GM21786 (cell line): ENCODE measurements at regions not wholly inside any gene's neighbourhood (a gene's known extent, or its start where the extent isn't known, plus 50 kb on each side); places are given as distances from the start of the nearest gene placed in this dataset.
"Not testable (repeated sequence)": the region's sequence is repeated elsewhere in the genome, so short reads cannot be mapped to it uniquely, and the experiment has no call there.

Experiments used
- ATAC-seq: cut with Tn5 transposase; IDR thresholded peaks from one replicate; pipeline ENCODE4 v1.9.1; 2021; ENCODE audit not compliant: unreplicated experiment

- no peak for ATAC-seq
Observed at GRCh38 chr10:50997461-50997860, 76.8 kb upstream of the PRKG1 start.

DNA sequence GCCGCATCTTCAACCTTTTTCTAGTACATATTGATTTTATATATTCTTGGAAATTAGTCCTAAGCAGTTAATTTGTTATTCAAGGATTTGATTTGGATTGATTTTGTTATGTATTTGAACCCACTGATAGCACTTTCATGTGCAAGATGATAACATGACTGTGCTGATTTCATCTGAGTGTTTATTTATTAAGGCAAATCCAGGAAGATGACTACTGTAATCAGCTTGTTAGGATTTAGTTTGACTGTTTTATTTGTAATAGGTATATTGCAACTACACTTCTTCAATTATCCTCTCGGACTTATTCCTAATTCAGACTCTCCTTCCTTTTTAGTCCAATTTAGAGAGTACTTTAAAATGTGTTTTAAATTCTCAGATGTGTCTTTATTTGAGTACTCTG, 75.1 kb upstream of the PRKG1 start:
- no peak for ATAC-seq

- no peak for ATAC-seq
Observed at GRCh38 chr10:51000164-51000563, 74.1 kb upstream of the PRKG1 start.

DNA sequence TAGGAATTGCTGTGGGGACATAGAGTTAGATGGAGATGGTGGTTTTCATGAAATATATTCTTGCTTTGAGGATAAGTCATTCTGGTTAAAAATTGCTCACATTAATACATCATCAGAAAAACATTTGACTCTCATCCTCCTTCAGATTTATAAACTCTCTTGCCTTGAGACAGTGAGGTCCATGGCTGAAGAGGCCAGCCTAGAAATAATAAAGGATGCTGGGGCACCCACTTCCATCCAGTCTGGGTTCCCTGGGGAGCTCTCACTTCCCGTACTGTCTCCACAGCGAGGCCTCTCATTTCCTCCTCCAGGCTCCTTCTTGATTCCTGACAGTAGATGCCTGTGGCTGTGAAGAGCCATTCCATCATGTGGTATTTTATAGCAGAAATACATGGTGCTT, 73.3 kb upstream of the PRKG1 start:
- no peak for ATAC-seq

DNA sequence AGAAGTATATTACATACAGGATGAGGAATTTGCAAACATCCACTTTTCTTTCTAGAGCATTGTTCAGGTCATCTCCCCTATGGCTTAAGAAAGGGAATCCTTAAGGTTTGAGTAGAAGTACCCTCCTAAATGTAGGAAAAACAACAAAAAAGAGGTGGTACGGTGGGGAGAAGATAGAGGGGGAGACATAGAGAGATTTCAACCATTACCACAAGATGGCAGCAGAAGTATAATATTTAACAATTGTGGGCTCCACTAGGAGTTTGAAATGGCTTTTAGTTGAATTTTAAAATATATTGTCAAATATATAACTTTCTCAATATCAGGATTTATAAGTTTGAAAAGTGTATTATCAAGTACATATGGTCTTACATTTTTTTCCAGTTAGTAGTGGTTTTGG, 72.7 kb upstream of the PRKG1 start:
- no peak for ATAC-seq

DNA sequence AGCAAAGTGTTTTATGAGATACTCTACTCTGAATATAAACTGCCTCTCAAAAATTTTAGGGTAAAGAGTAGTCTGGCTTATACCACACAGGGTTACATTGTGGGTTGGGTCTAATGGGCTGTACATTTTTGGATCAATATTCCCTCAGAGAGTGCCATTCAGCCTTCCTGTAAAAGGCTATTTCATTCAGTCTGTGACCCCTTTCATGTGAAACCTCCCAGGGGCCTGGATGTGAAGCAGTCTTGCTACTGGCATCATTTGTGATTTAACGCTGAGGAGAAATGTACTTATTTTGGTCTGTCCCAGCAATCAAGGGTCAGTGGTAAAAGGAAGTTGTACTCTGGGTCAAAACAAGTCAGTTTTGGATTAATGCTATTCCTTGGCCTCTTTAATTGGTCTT, 71.8 kb upstream of the PRKG1 start:
- ATAC-seq = no peak

DNA sequence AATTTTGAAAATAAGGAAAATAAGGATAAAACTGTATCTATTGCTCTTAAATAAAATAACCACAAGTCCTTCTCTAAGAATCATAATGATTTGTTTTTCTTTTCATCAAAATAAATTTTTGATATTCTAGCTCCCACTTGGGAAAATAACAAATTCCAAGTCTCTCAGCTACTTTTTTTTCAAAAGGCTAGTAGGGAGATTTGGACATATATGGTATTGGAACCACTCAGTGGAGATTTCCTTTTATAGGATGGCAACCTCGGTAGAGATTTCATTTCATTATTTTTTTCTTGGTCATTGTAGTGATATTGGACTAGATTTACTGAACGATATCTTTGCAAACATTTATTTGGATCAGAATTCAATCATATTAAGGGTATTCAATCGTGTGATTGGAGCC, 69.5 kb upstream of the PRKG1 start:
- no peak for ATAC-seq

DNA sequence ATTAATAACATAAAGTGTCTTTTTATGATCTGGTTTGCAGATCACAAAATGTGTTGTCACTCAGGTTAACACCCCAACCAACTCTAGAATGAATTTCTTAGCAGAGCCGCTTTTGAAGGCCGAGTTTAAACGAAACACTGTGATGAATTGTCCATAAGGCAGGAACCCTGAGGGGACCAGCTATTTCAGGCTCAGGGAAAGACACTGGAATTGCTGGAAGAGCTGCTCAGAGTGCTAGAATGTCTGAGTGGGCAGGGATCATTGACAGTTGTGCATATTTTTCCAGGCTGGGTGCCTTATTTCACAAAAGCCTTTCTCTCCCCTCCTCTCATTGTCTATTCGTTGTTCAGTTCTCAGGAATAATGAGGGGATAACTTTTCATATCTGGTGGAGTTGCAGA, 68.7 kb upstream of the PRKG1 start:
- ATAC-seq = no peak

- ATAC-seq = no peak
Observed at GRCh38 chr10:51006686-51007085, 67.6 kb upstream of the PRKG1 start.

- ATAC-seq = no peak
Observed at GRCh38 chr10:51007781-51008180, 66.5 kb upstream of the PRKG1 start.

GRCh38 chr10:51008346-51008745, 65.9 kb upstream of the PRKG1 start:
- no peak for ATAC-seq

DNA sequence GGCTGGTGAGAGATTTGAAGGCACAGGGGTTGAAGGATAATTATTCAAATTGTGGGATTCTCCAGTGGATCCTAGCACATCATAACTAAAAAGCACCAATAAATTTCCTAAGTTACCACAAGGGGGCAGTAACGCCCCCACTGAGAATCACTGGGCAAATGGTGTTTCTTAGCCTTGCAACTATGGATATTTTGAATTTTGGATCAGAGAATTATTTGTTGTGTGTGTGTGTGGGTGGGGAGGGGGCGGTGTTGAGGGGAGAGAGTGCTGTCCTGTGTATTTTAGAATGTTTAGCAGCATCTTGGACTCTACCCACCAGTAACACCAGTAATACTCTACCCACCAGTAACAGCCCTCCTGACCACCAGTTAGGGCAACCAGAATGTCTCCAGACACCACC, 63.3 kb upstream of the PRKG1 start:
- peak; percentile 52 for ATAC-seq

DNA sequence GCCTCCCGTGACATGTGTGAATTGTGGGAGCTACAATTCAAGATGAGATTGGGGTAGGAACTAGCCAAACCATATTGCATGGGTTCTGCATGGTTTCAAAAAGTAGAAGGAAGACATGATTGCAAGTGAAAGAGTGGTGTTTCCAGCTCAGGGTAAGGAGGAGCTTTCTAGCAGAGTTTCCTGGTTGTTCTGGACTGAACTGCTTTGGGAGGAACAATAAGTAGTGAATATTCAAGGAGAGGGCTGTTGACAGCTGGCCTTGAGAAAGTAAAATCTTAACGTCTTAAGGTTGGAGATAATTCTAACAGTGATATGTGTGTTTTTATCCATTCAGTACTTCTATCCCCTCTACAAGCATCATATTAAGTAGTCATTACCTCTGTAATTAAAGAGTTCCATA, 62.2 kb upstream of the PRKG1 start:
- no peak for ATAC-seq

DNA sequence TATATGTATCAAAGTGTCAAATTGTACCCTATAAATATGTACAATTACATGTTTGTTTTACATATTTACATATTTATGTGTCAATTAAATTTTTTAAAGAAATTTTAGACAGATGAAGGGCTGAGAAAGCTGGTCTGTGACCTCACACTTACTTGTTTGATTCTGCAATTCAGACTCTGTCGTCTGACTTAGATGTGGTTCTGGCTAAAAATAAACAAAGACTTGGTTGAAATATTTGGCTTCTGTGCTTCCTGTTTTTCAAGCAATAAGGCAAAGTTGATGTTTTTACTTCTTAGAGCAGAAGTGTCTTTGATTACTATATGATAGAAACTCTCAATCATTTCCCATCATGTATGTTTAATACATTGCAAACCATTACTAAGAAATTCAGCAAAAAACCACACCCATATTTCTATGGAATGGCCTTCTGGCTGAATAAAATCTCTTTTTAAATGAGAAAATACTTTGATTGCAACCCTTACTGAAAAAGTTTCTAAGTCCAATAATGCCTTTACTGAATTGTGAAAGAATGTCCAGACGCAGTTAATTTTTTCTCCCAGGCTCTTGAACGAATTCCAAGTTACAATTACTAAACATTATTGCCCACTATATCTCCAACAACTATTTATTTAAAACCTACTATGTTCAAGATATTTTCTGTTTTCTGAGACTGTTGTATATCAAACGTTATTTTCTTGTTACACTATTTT, 59.5 kb upstream of the PRKG1 start:
- no peak for ATAC-seq

DNA sequence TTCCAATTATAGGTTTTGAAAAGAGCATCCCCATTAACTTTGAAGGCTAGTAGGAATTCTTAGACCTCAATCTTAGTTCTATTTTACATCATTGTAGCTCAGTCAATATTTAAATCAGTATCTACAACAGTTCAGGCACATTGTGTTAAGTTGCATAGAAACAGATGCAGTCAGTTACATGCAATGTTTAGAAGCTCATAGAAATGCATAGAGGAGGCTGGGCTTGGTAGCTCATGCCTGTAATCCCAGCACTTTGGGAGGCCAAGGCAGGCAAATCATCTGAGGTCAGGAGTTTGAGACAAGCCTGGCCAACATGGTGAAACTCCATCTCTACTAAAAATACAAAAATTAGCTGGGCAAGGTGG, 58.9 kb upstream of the PRKG1 start:
- ATAC-seq = not testable (repeated sequence)

DNA sequence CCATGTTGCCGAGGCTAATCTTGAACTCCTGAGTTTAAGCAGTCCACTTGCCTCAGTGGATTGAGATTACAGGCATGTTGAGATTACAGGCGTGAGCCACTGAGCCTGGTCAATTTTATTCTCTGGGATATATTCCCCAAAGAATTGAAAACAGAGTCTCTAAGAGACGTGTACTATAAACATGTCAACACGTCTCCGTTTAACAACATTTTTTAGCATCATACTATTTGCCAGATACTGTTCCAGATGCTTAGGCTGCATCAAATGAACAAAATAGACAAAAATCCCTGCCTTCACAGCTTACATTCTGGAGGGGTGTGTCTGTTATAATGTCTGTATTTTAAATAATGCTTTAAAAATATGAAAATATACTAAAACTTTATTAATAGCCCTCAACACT, 54.1 kb upstream of the PRKG1 start:
- no peak for ATAC-seq

DNA sequence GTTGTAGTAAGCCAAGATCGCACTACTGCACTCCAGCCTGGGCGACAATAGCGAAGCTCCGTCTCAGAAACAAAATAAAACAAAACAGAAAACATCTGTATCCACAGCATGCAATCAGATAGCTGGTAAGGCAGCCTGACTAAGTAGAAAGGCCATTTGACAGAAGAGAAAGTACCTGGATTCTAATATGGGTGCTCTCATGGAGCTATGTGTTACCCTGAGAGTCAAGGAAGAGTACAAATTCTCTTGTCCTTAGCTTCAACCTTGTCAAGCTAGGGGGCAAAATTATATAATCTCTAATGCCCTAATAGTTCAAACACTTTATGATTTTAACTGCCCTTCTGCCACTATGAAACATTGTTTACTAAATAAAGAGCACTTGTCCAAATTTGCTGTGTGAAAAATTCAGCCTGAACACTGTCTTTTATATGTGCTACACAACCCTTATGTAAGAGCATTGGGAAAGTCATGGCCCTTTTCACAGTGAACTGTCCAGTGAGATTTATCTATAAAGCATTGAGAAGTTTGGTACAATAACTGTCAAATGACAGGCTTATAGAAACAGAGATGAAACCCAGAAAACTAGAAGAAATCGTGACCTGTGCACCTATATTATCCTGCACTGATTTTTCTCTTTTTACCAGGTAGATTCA, 51.2 kb upstream of the PRKG1 start:
- ATAC-seq = no peak

GRCh38 chr10:51023636-51024035, 50.7 kb upstream of the PRKG1 start:
- no peak for ATAC-seq
